Amygdala (tissue), 56 donors: ENCODE measurements at regions not wholly inside any gene's neighbourhood (a gene's known extent, or its start where the extent isn't known, plus 50 kb on each side); places are given as distances from the start of the nearest gene placed in this dataset.
"Not testable (repeated sequence)": the region's sequence is repeated elsewhere in the genome, so short reads cannot be mapped to it uniquely, and the experiment has no call there.

ENCODE experiments used
- DNase-seq, 56 donors: peaks; one replicate each; lab custom pipeline; 2025; lab: John Stamatoyannopoulos, UW

GRCh38 chr2:49807689-49808088 is 653.4 kb upstream of the FSHR start:
- DNase-seq: no peak

DNA sequence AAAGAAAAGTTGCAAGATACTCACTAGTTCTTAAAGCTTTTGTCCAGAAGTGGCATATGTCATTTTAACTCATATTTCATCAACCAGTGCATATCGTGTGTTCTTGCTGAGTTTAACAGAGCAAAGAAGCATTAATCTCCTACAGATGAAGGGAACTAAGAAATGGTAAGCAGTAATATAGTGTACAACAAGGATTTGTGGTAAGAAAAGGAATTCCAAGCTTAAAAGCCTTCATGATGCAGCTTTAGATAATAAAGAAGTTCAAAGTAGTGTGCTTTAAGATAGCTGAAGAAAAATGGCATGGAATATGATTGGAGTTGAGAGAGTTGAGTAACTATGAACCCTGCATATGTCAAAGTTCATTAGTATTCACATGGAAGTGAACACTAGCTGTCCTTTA is 649.8 kb upstream of the FSHR start:
- no peak for DNase-seq

DNA sequence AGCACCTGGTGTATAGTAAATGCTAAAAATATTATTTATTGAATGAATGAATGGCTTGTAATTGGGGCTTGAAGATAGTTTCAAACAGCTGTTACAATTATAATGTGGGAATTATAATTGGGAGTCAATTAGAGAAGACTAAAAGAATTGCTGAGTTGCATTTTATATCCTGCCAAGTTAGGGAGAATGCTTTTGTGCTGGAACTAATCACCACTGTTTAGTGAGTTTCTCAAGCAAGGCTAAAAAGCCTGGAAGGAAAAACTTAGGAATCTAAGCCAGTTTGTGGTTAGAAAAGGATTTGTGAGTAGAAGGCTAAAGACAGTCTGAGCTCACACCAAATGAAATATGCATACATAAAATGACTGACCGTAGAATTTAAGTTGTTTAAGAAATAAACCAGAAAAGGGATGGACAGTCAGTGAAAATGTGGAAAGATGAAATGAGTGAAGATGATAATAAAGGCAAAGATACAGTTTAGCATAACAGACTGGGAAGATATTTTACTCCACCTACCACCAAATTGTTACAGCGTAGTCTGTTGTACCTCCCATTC is 647.7 kb upstream of the FSHR start:
- DNase-seq: no peak

DNA sequence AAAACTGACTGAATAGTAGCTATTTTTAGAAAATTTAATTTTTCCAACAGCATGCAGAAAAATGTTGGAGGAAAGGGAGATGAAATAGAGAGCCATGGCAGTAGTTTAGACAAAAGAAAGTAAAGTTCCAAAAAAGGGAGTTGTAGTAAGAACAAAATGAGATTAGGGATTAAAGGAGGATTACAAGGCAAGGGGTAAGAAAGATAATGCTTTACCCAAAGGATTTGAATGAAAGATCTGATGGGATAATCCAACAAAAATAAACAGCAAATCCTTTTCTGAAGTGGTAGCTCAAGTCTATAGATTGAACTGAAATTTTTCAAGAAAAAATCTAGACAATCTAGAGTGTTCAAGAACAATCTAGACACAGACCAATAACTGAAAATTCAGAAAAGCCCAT is 644.3 kb upstream of the FSHR start:
- DNase-seq: no peak

DNA sequence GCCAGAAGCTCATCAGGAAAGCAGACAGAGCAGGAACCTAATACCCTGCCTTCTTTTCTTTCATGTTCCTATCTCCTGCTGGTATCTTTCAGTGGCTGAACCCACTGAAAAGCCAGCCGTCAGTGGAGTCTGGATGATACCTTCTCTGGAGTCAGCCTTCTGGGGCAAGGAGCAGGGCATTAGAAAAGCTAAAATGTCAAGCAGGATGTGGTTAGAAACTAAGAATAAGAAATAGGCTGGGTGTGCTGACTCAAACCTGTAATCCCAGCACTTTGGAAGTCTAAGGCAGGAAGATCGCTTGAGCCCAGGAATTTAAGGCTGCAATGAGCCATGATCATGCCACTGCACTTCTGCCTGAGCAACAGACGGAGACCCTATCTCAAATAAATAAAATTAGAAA is 642.0 kb upstream of the FSHR start:
- DNase-seq: no peak

DNA sequence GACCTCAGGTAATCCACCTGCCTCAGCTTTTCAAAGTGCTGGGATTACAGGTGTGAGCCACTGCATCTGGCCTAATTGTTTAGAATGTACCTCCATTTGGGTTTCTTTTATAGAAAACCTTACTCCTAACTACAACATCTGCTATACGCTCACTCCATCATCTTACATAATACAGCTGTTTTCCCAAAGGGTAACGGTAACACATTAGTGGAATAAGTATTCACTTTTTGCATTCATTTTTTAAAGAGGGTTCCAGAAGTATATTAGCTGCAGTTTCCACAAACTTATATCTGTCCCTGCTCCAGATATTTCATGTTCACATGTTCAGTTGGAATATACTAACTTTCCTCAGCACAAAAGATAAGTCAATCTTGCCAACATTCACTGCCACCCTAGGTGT is 640.1 kb upstream of the FSHR start:
- no peak for DNase-seq

- DNase-seq: no peak
These were observed 634.0 kb upstream of the FSHR start for GRCh38 chr2:49788300-49788699.

GRCh38 chr2:49780949-49781348 is 626.6 kb upstream of the FSHR start:
- no peak for DNase-seq

DNA sequence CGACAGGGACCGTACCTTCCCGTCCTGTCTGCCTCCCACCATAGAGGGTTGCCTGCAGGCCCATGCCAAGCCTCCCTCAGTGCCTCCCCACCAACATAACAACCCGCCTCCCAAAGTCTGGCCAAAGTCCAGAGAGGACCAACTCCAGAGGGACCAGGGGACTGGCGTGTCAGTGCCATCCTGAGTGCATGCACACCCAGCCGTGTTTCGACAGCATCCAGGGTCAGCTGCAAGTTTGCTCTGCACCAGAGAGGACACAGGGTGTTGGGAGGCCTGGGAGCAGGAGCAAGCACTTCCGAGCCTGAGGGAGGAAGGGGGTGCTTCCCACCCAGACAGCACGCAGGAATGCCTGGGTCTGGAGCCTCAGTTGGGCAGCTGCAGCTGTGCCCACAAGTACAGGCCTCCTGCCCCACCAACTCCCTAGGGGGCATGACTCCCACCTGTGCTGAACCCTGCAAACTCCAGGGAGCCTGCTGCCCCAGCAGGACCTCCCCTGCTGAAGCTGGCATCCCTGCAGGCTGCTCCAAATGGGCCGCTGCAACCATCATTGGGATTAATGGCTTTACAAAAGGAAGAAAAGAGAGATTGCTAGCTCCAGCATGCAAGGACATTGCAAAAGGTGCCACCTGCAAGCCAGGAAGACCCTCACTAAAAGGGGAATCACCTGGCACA is 618.1 kb upstream of the FSHR start:
- no peak for DNase-seq

GRCh38 chr2:49770919-49771318 is 616.6 kb upstream of the FSHR start:
- DNase-seq: peak in 40 of 56 donors; percentile 0 to 65 (median 21)

DNA sequence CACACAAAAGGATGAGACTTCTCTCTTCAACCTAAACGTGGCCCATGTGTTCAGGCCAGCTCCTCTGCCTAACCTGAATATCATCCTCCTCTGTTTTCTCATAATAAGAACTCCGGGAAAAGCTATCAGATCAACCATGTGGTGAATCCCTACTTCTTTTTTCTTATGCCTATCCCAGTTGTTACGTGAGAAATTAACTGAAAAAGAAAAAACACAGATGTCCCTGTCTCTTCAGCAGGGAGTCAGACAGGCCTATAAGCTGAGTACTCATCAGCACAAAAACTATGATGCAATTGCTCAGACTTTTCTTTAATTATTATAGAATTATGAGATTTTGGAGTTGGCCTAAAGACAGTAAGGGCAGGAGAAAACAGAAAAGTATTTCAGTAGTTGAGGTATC is 613.0 kb upstream of the FSHR start:
- DNase-seq: no peak

GRCh38 chr2:49755777-49756176 is 601.5 kb upstream of the FSHR start:
- DNase-seq: no peak

- DNase-seq: no peak
These were observed 600.1 kb upstream of the FSHR start for GRCh38 chr2:49754381-49754780.

- DNase-seq: no peak
These were observed 599.1 kb upstream of the FSHR start for GRCh38 chr2:49753344-49753985.

DNA sequence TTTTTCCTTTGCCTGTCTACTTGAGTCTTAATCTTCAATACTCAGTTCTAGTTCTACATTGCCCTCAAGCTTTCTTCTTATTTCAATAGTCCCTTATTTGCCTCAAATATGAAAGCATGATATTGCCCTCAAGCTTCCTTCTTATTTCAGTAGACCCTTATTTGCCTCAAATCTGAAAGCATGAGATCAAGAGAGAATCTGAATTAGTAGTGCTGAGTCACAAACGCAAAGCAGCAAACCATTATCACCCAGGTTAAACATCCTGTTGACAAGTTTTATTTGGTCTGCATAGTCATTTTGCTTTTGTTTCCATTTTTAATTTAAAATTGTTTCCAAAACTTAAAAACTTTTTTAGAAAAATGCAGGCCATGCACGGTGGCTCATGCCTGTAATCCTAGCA is 583.3 kb upstream of the FSHR start:
- DNase-seq: no peak

- DNase-seq: not testable (repeated sequence)
These were observed 578.6 kb upstream of the FSHR start for GRCh38 chr2:49732924-49733323.

DNA sequence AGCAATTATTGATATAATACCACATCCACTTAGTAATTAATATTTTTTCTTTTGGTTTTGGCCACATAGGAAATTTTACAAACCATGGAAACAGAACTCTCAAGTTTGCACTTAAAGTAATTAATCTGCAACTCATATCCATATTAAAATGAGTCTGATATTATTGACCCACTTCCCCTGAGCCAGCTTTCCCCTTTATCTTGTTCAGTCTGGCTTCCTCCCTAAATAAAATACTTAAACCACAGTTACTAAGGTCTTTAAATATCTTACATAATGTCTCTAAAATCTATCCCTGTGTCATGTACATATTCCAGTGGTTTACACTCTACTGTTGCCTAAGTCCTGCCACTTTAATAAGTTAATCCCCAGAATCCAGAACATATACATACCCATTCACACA is 564.9 kb upstream of the FSHR start:
- no peak for DNase-seq

DNA sequence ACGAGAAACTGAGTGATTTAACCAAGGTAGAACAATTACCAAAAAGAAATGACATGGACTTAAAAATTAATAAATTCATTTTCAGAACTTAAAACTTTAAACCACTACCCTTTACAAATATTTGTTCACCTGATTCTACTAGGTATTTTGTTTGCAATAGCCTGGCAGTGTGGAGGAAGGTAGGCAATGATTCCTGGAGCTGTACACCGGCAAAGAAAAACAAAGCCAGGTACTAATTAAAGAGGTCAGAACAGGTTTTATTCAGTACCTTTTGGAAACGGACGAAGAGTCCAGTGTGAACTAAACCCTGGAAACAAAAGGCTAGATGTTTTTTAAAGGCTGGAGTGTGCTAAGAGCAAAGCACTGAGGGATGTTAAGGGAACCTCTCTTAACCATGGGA is 561.3 kb upstream of the FSHR start:
- no peak for DNase-seq

- no peak for DNase-seq
These were observed 560.1 kb upstream of the FSHR start for GRCh38 chr2:49714454-49714853.

GRCh38 chr2:49702740-49703139 is 548.4 kb upstream of the FSHR start:
- DNase-seq: no peak

DNA sequence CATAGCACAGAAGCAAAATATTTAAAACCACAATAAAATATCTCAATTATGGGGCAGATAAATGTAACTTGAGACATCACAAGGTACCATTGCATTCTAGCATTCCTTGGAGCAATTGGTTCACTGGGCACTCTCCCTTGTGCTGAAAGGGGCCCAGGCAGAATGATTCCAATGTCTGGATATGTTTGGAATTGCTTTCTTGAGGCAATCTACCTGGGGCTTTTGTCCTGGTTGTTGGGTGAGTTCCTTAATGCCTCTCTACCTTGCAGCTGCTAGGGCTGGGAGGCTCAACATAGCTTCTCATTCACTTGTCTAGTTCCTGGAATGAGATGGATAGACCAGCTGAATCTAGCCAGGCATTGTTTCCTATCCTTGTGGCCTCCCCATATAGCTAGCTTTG is 539.6 kb upstream of the FSHR start:
- DNase-seq: no peak

DNA sequence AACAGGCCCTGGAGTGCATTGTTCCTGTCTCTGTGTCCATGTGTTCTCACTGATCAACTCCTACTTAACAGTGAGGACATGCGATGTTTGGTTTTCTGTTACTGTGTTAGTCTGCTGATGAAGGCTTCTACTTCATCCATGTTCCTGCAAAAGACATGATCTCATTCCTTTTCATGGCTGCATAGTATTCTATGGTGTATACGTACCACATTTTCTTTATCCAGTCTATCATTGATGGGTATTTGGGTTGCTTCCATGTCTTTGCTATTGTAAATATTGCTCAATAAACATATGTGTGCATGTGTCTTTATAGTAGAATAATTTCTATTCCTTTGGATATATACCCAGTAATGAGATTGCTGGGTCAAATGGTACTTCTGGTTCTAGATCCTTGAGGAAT is 537.7 kb upstream of the FSHR start:
- not testable (repeated sequence) for DNase-seq
